ENCODE measurements at regions not wholly inside any gene's neighbourhood (a gene's known extent, or its start where the extent isn't known, plus 50 kb on each side); places are given as distances from the start of the nearest gene placed in this dataset.
A peak's percentile ranks its signal among the peaks of the same experiment; 100 is the strongest.
"Not testable (repeated sequence)": the region's sequence is repeated elsewhere in the genome, so short reads cannot be mapped to it uniquely, and the experiment has no call there.

- no peak for DNase-seq
These were observed 286.6 kb downstream of the COL11A1 start for GRCh38 chr1:102821707-102822106.

- DNase-seq, result no peak
These were observed 307.9 kb downstream of the COL11A1 start for GRCh38 chr1:102800406-102800805.

- no peak for DNase-seq
These were observed 308.8 kb downstream of the COL11A1 start for GRCh38 chr1:102799496-102799895.

- DNase-seq, result no peak
These were observed 309.6 kb downstream of the COL11A1 start for GRCh38 chr1:102798718-102799117.

GRCh38 chr1:102796429-102796828, 311.9 kb downstream of the COL11A1 start:
- no peak for DNase-seq

- DNase-seq, result no peak
These were observed 317.3 kb downstream of the COL11A1 start for GRCh38 chr1:102790997-102791396.

GRCh38 chr1:102789951-102790350, 318.4 kb downstream of the COL11A1 start:
- not testable (repeated sequence) for DNase-seq

- no peak for DNase-seq
These were observed 324.8 kb downstream of the COL11A1 start for GRCh38 chr1:102783487-102783886.

GRCh38 chr1:102782144-102782543, 326.2 kb downstream of the COL11A1 start:
- DNase-seq, result no peak

- DNase-seq, result peak; percentile 25 to 47
These were observed 332.3 kb downstream of the COL11A1 start for GRCh38 chr1:102776071-102776470.

GRCh38 chr1:102772831-102773230, 335.5 kb downstream of the COL11A1 start:
- no peak for DNase-seq

GRCh38 chr1:102758418-102758817, 349.9 kb downstream of the COL11A1 start:
- DNase-seq, result no peak

- no peak for DNase-seq
These were observed 351.0 kb downstream of the COL11A1 start for GRCh38 chr1:102757363-102757762.

GRCh38 chr1:102751111-102751510, 357.2 kb downstream of the COL11A1 start:
- no peak for DNase-seq

GRCh38 chr1:102742426-102742825, 365.9 kb downstream of the COL11A1 start:
- DNase-seq, result no peak

GRCh38 chr1:102733491-102734236, 374.7 kb downstream of the COL11A1 start:
- no peak for DNase-seq

GRCh38 chr1:102732927-102733326, 375.4 kb downstream of the COL11A1 start:
- DNase-seq, result no peak

- DNase-seq, result no peak
These were observed 381.9 kb downstream of the COL11A1 start for GRCh38 chr1:102726417-102726816.

- DNase-seq, result no peak
These were observed 383.6 kb downstream of the COL11A1 start for GRCh38 chr1:102724741-102725140.

GRCh38 chr1:102715150-102715549, 393.2 kb downstream of the COL11A1 start:
- DNase-seq, result no peak

GRCh38 chr1:102699524-102699923, 408.8 kb downstream of the COL11A1 start:
- no peak for DNase-seq

- no peak for DNase-seq
These were observed 415.0 kb downstream of the COL11A1 start for GRCh38 chr1:102693345-102693744.

- DNase-seq, result no peak
These were observed 416.7 kb downstream of the COL11A1 start for GRCh38 chr1:102691592-102692090.

- no peak for DNase-seq
These were observed 420.9 kb downstream of the COL11A1 start for GRCh38 chr1:102687383-102687782.

GRCh38 chr1:102661481-102661880, 446.8 kb downstream of the COL11A1 start:
- DNase-seq, result no peak
